HG03469 (cell line): ENCODE measurements at regions not wholly inside any gene's neighbourhood (a gene's known extent, or its start where the extent isn't known, plus 50 kb on each side); places are given as distances from the start of the nearest gene placed in this dataset.

Experiments used
- ATAC-seq: cut with Tn5 transposase; IDR thresholded peaks from one replicate; pipeline ENCODE4 v1.9.1; 2021; ENCODE audit warnings: mild to moderate bottlenecking, moderate library complexity, moderate number of reproducible peaks; ENCODE audit not compliant: unreplicated experiment

DNA sequence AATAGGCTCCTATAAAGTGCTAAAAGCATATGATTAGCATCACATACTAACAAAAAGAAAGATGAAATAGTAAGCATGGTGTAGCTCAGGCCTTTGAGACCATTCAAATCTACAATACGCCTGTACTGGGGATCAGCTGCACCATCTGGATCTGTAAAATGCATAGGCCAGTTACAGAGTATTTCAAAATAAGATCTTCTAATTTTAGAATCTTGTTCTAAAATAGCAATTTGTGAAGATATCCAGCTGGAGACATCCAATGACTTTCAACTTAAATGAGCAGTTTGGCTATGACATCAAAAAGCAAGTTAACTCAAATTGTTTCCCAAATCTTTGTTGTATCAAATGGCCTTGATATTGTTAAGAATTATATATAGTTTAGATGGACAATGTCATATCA, 386.3 kb downstream of the MRPS30 start:
- no peak for ATAC-seq
